B cell (primary cell): ENCODE measurements at regions not wholly inside any gene's neighbourhood (a gene's known extent, or its start where the extent isn't known, plus 50 kb on each side); places are given as distances from the start of the nearest gene placed in this dataset.

Experiments used
- ATAC-seq: fragments of 200-7000 bp; cut with Tn5 transposase; one replicate; pipeline ENCODE4 v1.10.0; 2021; ENCODE audit warnings: low read depth, mild to moderate bottlenecking, moderate number of reproducible peaks, moderate library complexity
- CTCF ChIA-PET: fragments of 350-600 bp; sonication (Branson Sonifier 250); formaldehyde crosslinking; loops from one replicate; lab custom pipeline; 2021; ENCODE audit warnings: antibody characterized with exemption, inconsistent platforms; lab: Charles Lee
- POLR2A ChIA-PET: fragments of 350-600 bp; sonication (Branson Sonifier 250); formaldehyde crosslinking; loops from one replicate; lab custom pipeline; 2021; ENCODE audit warnings: antibody characterized with exemption; lab: Charles Lee
- DNase-seq: peaks from one replicate; pipeline ENCODE4 v3.0.0; 2013
- H2AFZ ChIP-seq: 2 replicates; pipeline ENCODE4 v1.6.1; 2012; ENCODE audit warnings: mild to moderate bottlenecking, low read depth, low read length; ENCODE audit not compliant: insufficient read depth, poor library complexity, severe bottlenecking
- H3K27ac ChIP-seq, 2 donors: 1 replicate in 1 of 2; 2 replicates in 1 of 2; pipeline ENCODE4 v1.5.1; 2012 to 2013; ENCODE audit warnings: low read length in 2 of 2, mild to moderate bottlenecking in 2 of 2, moderate library complexity in 1 of 2
- H3K27me3 ChIP-seq, 4 experiments: fragments of 200-600 bp in 1 of 4; sonication (generic) in 1 of 4; replicated peaks in 1 of 4; 1 replicate in 2 of 4; 2 replicates in 2 of 4; pipeline versions ENCODE4 v1.6.1 to v1.7.0; 2013 to 2016; ENCODE audit warnings: low read length in 3 of 4, mild to moderate bottlenecking in 2 of 4, mixed read lengths in 1 of 4, moderate library complexity in 1 of 4; ENCODE audit not compliant: insufficient read depth in 4 of 4, control insufficient read depth in 3 of 4; ENCODE audit errors: control extremely low read depth in 1 of 4
- H3K36me3 ChIP-seq, 2 experiments: replicated peaks in 1 of 2; 1 replicate in 1 of 2; 2 replicates in 1 of 2; pipeline versions ENCODE4 v1.6.1 to v1.7.1; 2013; ENCODE audit warnings: low read length in 1 of 2; ENCODE audit not compliant: insufficient read depth in 2 of 2, control insufficient read depth in 1 of 2; ENCODE audit errors: control extremely low read depth in 1 of 2, extremely low read depth in 1 of 2
- H3K4me1 ChIP-seq, 2 donors: fragments of 200-600 bp in 1 of 2; sonication (generic) in 1 of 2; 1 replicate in 1 of 2; 2 replicates in 1 of 2; pipeline versions ENCODE4 v1.5.1 to v1.6.1; 2013 to 2017; ENCODE audit warnings: low read length in 2 of 2; ENCODE audit not compliant: control insufficient read depth in 2 of 2, insufficient read depth in 2 of 2
- H3K4me2 ChIP-seq: replicated peaks from 2 replicates; pipeline ENCODE3; 2012; ENCODE audit warnings: mild to moderate bottlenecking, low read depth, low read length; ENCODE audit not compliant: poor library complexity, severe bottlenecking
- H3K4me3 ChIP-seq, 5 experiments: fragments of 200-600 bp in 1 of 5; sonication (generic) in 1 of 5; 1 replicate in 3 of 5; 2 replicates in 2 of 5; pipeline versions ENCODE4 v1.5.1 to v1.7.0; 2011 to 2016; ENCODE audit warnings: low read length in 4 of 5, mild to moderate bottlenecking in 4 of 5, low read depth in 2 of 5, control low read depth in 1 of 5, moderate library complexity in 1 of 5; ENCODE audit not compliant: insufficient read depth in 1 of 5; ENCODE audit errors: control extremely low read depth in 1 of 5, extremely low read depth in 1 of 5
- H3K79me2 ChIP-seq: fragments of 200-600 bp; sonication (generic); one replicate; pipeline ENCODE4 v1.6.0; 2016; ENCODE audit warnings: low read length; ENCODE audit not compliant: control insufficient read depth, insufficient read depth
- H3K9ac ChIP-seq: fragments of 200-600 bp; sonication (generic); 2 replicates; pipeline ENCODE4 v1.6.1; 2017; ENCODE audit warnings: mild to moderate bottlenecking, low read length, moderate library complexity
- H3K9me3 ChIP-seq, 3 donors: one replicate each; pipeline versions ENCODE4 v1.6.1 to v1.7.1; 2013; ENCODE audit warnings: low read length in 2 of 3; ENCODE audit not compliant: control insufficient read depth in 2 of 3, insufficient read depth in 1 of 3; ENCODE audit errors: control extremely low read depth in 1 of 3
- H4K20me1 ChIP-seq: 2 replicates; pipeline ENCODE4 v1.6.0; 2012; ENCODE audit warnings: mild to moderate bottlenecking, low read length; ENCODE audit not compliant: insufficient read depth, control insufficient read depth, poor library complexity, severe bottlenecking
- H3K27ac Mint-ChIP-seq: one replicate; pipeline ENCODE4 v1.8.0; 2021; ENCODE audit warnings: mixed read lengths
- H3K27me3 Mint-ChIP-seq: one replicate; pipeline ENCODE4 v1.8.0; 2021; ENCODE audit warnings: mixed read lengths
- H3K4me1 Mint-ChIP-seq: one replicate; pipeline ENCODE4 v1.8.0; 2021; ENCODE audit warnings: mixed read lengths
- H3K4me3 Mint-ChIP-seq: one replicate; pipeline ENCODE4 v1.8.0; 2021; ENCODE audit warnings: mixed read lengths
- H3K9me3 Mint-ChIP-seq: one replicate; pipeline ENCODE4 v1.8.0; 2022; ENCODE audit warnings: mixed read lengths; ENCODE audit not compliant: insufficient read depth
- EZH2 ChIP-seq: IDR thresholded peaks from 2 replicates; pipeline ENCODE4 v1.6.1; 2012; ENCODE audit warnings: borderline replicate concordance, low read depth, mild to moderate bottlenecking, moderate library complexity, low read length; ENCODE audit not compliant: insufficient read depth, poor library complexity, severe bottlenecking
- WGBS: methylation state at CpG from one replicate; pipeline ENCODE4 v1.1.5; 2013; ENCODE audit warnings: missing lambda C conversion rate; ENCODE audit not compliant: insufficient coverage; 5-methylcytosine and 5-hydroxymethylcytosine counted together
- intact Hi-C: fragments of 100-400 bp; cut with micrococcal nuclease; formaldehyde crosslinking; loops from one replicate; pipeline ENCODE4 v1.10.0; 2022
- TF ChIP-seq, protein P1 (sequence below): fragments of 200-600 bp; IDR thresholded peaks from one replicate; pipeline ENCODE4 v1.8.0; 2022; ENCODE audit warnings: antibody characterized with exemption, mild to moderate bottlenecking

DNA sequence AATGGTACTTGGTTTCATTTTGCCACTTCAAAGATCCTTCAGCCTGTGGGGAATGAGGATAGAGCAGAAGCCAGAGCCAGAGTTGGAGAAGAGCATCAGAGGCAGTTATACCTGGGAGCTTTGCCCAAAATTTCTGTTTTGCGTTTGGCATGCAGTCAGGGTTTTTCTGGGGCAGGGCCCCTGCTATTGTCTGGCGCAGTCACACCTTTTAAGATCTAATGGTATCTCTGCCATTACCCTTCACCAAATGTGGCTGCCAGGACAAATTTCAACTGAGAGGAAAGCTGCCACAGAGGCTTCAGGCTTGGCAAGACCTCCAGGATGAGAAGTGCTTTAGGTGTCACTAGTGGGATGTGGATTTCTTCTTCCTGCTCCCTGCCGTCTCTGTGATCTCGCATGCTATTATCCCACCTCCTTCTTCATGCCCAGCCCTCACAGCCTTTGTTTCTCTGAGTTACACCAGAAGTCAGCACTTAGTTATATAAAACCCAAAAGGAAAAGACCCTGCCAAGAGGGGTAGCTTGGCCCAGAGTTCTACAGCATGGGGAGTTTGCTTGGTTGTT, 357.0 kb downstream of the TLE4 start:
- H3K27me3 ChIP-seq: no peaks in the 10 kb centered on the region
- H3K4me3 Mint-ChIP-seq: no peak overlapping the region
- H3K79me2 ChIP-seq: no peaks in the 10 kb centered on the region
- H3K27ac Mint-ChIP-seq: no peak overlapping the region
- no peak overlapping the region for H3K4me3 ChIP-seq
- H3K9ac ChIP-seq: no peak overlapping the region
- DNase-seq: no peak
- H3K9me3 ChIP-seq: no peaks in the 10 kb centered on the region
- no peaks in the 10 kb centered on the region for H3K4me1 ChIP-seq
- POLR2A ChIA-PET: no interaction called here
- CTCF ChIA-PET: interaction anchor here (0.6 kb wide), 1 partner anchor 280 kb away, joined by 3 read pairs; no protein-coding TSS in a partner anchor
- H3K4me1 Mint-ChIP-seq: no peaks in the 10 kb centered on the region
- 92% methylated on average over 2 of the region's 4 CpGs for WGBS
- no peaks in the 10 kb centered on the region for H3K9me3 Mint-ChIP-seq
- intact Hi-C loops: no loop called here
- H4K20me1 ChIP-seq: no peaks in the 10 kb centered on the region
- H2AFZ ChIP-seq: no peak overlapping the region
- no peaks in the 10 kb centered on the region for H3K36me3 ChIP-seq
- no peak for TF ChIP-seq EZH2
- TF ChIP-seq, protein P1, sequence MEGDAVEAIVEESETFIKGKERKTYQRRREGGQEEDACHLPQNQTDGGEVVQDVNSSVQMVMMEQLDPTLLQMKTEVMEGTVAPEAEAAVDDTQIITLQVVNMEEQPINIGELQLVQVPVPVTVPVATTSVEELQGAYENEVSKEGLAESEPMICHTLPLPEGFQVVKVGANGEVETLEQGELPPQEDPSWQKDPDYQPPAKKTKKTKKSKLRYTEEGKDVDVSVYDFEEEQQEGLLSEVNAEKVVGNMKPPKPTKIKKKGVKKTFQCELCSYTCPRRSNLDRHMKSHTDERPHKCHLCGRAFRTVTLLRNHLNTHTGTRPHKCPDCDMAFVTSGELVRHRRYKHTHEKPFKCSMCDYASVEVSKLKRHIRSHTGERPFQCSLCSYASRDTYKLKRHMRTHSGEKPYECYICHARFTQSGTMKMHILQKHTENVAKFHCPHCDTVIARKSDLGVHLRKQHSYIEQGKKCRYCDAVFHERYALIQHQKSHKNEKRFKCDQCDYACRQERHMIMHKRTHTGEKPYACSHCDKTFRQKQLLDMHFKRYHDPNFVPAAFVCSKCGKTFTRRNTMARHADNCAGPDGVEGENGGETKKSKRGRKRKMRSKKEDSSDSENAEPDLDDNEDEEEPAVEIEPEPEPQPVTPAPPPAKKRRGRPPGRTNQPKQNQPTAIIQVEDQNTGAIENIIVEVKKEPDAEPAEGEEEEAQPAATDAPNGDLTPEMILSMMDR: no peak
- no peak overlapping the region for H3K4me2 ChIP-seq
- no peak for ATAC-seq
- no peak overlapping the region for H3K27ac ChIP-seq
- H3K27me3 Mint-ChIP-seq: no peaks in the 10 kb centered on the region

DNA sequence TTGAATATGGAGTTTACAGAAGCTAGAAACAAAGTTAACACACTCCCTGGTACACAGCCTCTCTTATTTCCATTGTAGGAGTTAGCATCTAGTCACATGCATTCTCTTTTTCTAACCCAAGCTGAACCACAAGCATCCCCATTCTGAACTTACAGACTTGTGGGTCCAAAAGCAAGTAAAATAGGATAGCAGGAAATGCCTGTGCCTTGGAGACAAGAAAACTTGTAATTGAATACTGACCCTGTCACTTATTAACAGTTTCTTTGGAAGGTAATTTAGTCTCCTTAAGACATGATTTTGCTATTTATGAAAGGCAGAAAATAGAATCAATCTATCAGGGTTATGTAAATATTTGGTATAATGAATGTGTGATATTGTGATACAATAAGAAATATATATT, 353.6 kb downstream of the TLE4 start:
- no peaks in the 10 kb centered on the region for H3K9me3 Mint-ChIP-seq
- Histone ChIP-seq H4K20me1 (no peaks in the 10 kb centered on the region), H3K27me3 (no peaks in the 10 kb centered on the region), H3K79me2 (no peaks in the 10 kb centered on the region), H3K36me3 (no peaks in the 10 kb centered on the region), H3K9ac (no peak overlapping the region), H3K4me2 (no peak overlapping the region), H3K4me3 (no peak overlapping the region), H3K4me1 (no peaks in the 10 kb centered on the region), H3K9me3 (no peaks in the 10 kb centered on the region), H3K27ac (no peak overlapping the region), H2AFZ (no peak overlapping the region)
- CTCF ChIA-PET: no interaction called here
- H3K4me1 Mint-ChIP-seq: peaks cover 4% of the 10 kb centered on the region
- no peak overlapping the region for H3K27ac Mint-ChIP-seq
- POLR2A ChIA-PET: no interaction called here
- H3K27me3 Mint-ChIP-seq: no peaks in the 10 kb centered on the region
- intact Hi-C loops: no loop called here
- TF ChIP-seq, protein P1: no peak
- no peak for TF ChIP-seq EZH2
- DNase-seq (no peak), ATAC-seq (no peak)
- H3K4me3 Mint-ChIP-seq: no peak overlapping the region
